ENCODE measurements at regions not wholly inside any gene's neighbourhood (a gene's known extent, or its start where the extent isn't known, plus 50 kb on each side); places are given as distances from the start of the nearest gene placed in this dataset.

GRCh38 chr14:106058342-106058741, 532.0 kb downstream of the TMEM121 start:
- TF ChIP-seq CTCF (conservative IDR thresholded peaks at IDR 0.05; ENCODE audit: low read depth, low read length) = no peak
- TF ChIP-seq EZH2 (IDR thresholded peaks at IDR 0.05; ENCODE audit: low read length, unreplicated experiment) = no peak
